ENCODE measurements at regions not wholly inside any gene's neighbourhood (a gene's known extent, or its start where the extent isn't known, plus 50 kb on each side); places are given as distances from the start of the nearest gene placed in this dataset.

- H3K4me1 ChIP-seq (ENCODE audit: control insufficient read depth, insufficient read depth, low read length): peaks cover 8% of the 10 kb centered on the region
- peaks cover 52% of the 10 kb centered on the region for H3K27me3 Mint-ChIP-seq (ENCODE audit: insufficient read depth)
- no peak overlapping the region for H3K27ac ChIP-seq (ENCODE audit: low read depth, low read length)
- no peaks in the 10 kb centered on the region for H3K9me3 ChIP-seq (ENCODE audit: control insufficient read depth, low read length)
- no peak overlapping the region for H3K4me3 Mint-ChIP-seq
- peaks cover 54% of the 10 kb centered on the region for H3K27me3 ChIP-seq (ENCODE audit: control insufficient read depth, insufficient read depth, low read length, poor library complexity, severe bottlenecking)
- no peak overlapping the region for H3K9ac ChIP-seq (ENCODE audit: extremely low read depth, low read length, poor library complexity, severe bottlenecking)
- H3K4me1 Mint-ChIP-seq: peaks cover 23% of the 10 kb centered on the region
- no peaks in the 10 kb centered on the region for H3K36me3 Mint-ChIP-seq (ENCODE audit: low read depth)
- no peaks in the 10 kb centered on the region for H3K36me3 ChIP-seq (ENCODE audit: control insufficient read depth, insufficient read depth, low read length)
- no peak overlapping the region for H3K4me3 ChIP-seq (ENCODE audit: low read length)
- no peak overlapping the region for H3K27ac Mint-ChIP-seq
- no peak for TF ChIP-seq CTCF (conservative IDR thresholded peaks at IDR 0.05)
- no peak for DNase-seq
- H3K9me3 Mint-ChIP-seq: no peaks in the 10 kb centered on the region
These were observed 204.9 kb upstream of the JUN start for GRCh38 chr1:58988752-58989151.

GRCh38 chr1:58989845-58990244 lies 206.0 kb upstream of the JUN start:
- H3K4me3 Mint-ChIP-seq: no peak overlapping the region
- no peak for DNase-seq
- Histone ChIP-seq H3K4me3 (ENCODE audit: low read length) (no peak overlapping the region), H3K4me1 (ENCODE audit: control insufficient read depth, insufficient read depth, low read length) (peaks cover 8% of the 10 kb centered on the region), H3K9me3 (ENCODE audit: control insufficient read depth, low read length) (no peaks in the 10 kb centered on the region), H3K27ac (ENCODE audit: low read depth, low read length) (no peak overlapping the region), H3K27me3 (ENCODE audit: control insufficient read depth, insufficient read depth, low read length, poor library complexity, severe bottlenecking) (peaks cover 61% of the 10 kb centered on the region), H3K36me3 (ENCODE audit: control insufficient read depth, insufficient read depth, low read length) (no peaks in the 10 kb centered on the region), H3K9ac (ENCODE audit: extremely low read depth, low read length, poor library complexity, severe bottlenecking) (no peak overlapping the region)
- TF ChIP-seq CTCF (conservative IDR thresholded peaks at IDR 0.05): no peak
- no peaks in the 10 kb centered on the region for H3K36me3 Mint-ChIP-seq (ENCODE audit: low read depth)
- H3K4me1 Mint-ChIP-seq: peaks cover 24% of the 10 kb centered on the region
- WGBS, 2 experiments (ENCODE audit: insufficient coverage in 1 of 2, insufficient read length in 1 of 2): 92 to 96% methylated on average over 2 of the region's 2 CpGs
- H3K9me3 Mint-ChIP-seq: no peaks in the 10 kb centered on the region
- no peak overlapping the region for H3K27ac Mint-ChIP-seq
- H3K27me3 Mint-ChIP-seq (ENCODE audit: insufficient read depth): peaks cover 57% of the 10 kb centered on the region

DNA sequence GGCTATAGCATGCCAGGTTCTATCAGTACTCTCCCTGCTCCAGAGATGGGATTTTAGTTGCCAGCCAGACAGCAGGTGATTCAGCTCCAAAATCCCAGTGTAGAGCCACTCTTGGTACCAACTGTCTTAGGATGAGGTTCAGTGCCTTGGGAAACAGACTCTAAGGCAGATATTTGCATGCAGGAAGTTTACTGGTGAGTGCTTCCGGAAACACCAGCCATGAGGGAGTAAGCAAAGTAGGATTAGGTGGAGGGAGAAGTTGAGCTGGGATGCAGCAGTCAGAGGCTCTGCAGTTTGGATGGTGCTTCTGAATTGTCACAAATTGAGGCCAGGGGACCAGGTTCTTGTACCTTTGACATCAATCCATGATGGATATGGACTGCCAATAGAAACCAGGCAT lies 207.5 kb upstream of the JUN start:
- H3K36me3 Mint-ChIP-seq (ENCODE audit: low read depth): no peaks in the 10 kb centered on the region
- TF ChIP-seq CTCF (conservative IDR thresholded peaks at IDR 0.05): no peak
- Histone ChIP-seq H3K27me3 (ENCODE audit: control insufficient read depth, insufficient read depth, low read length, poor library complexity, severe bottlenecking) (peaks cover 67% of the 10 kb centered on the region), H3K9ac (ENCODE audit: extremely low read depth, low read length, poor library complexity, severe bottlenecking) (no peak overlapping the region), H3K36me3 (ENCODE audit: control insufficient read depth, insufficient read depth, low read length) (no peaks in the 10 kb centered on the region), H3K27ac (ENCODE audit: low read depth, low read length) (no peak overlapping the region), H3K9me3 (ENCODE audit: control insufficient read depth, low read length) (no peaks in the 10 kb centered on the region), H3K4me3 (ENCODE audit: low read length) (no peak overlapping the region), H3K4me1 (ENCODE audit: control insufficient read depth, insufficient read depth, low read length) (peaks cover 5% of the 10 kb centered on the region)
- no peaks in the 10 kb centered on the region for H3K9me3 Mint-ChIP-seq
- no peak overlapping the region for H3K4me3 Mint-ChIP-seq
- no peak overlapping the region for H3K27ac Mint-ChIP-seq
- no peak for DNase-seq
- H3K4me1 Mint-ChIP-seq: peaks cover 16% of the 10 kb centered on the region
- peaks cover 55% of the 10 kb centered on the region for H3K27me3 Mint-ChIP-seq (ENCODE audit: insufficient read depth)
- 96 to 100% methylated on average over 1 of the region's 1 CpG for WGBS, 2 experiments (ENCODE audit: insufficient coverage in 1 of 2, insufficient read length in 1 of 2)

Measured in endodermal cell (in vitro differentiated cells).